SK-N-MC (cell line): ENCODE measurements at regions not wholly inside any gene's neighbourhood (a gene's known extent, or its start where the extent isn't known, plus 50 kb on each side); places are given as distances from the start of the nearest gene placed in this dataset.

Experiments
- DNase-seq: peaks from one replicate; pipeline ENCODE4 v3.0.0-alpha.2; 2011; ENCODE audit warnings: low read depth, low spot score
- H3K27ac ChIP-seq: fragments of 200-600 bp; sonication (generic); 2 replicates; pipeline ENCODE4 v1.5.1; 2016; ENCODE audit warnings: mixed run types
- H3K36me3 ChIP-seq: fragments of 200-600 bp; sonication (generic); 2 replicates; pipeline ENCODE4 v1.6.1; 2017; ENCODE audit warnings: antibody characterized with exemption, low read length, mixed read lengths; ENCODE audit not compliant: insufficient read depth
- H3K4me3 ChIP-seq: fragments of 200-600 bp; sonication (generic); 2 replicates; pipeline ENCODE4 v1.5.1; 2016
- H3K9ac ChIP-seq: fragments of 200-600 bp; sonication (generic); 2 replicates; pipeline ENCODE4 v1.8.0; 2017; ENCODE audit warnings: mixed run types, mixed read lengths; ENCODE audit not compliant: insufficient read length
- H3K9me3 ChIP-seq: fragments of 200-600 bp; sonication (generic); 2 replicates; pipeline ENCODE4 v1.6.1; 2017; ENCODE audit warnings: low read depth, mild to moderate bottlenecking, antibody characterized with exemption, low read length, moderate library complexity, mixed read lengths
- EZH2 ChIP-seq: fragments of 200-600 bp; sonication (generic); IDR thresholded peaks from one replicate; pipeline ENCODE4 v1.6.1; 2017; ENCODE audit warnings: antibody characterized with exemption
- FOXP2 ChIP-seq: optimal IDR thresholded peaks from 2 replicates; pipeline ENCODE3; 2011; ENCODE audit warnings: mild to moderate bottlenecking, moderate library complexity; ENCODE audit not compliant: insufficient read depth; ENCODE audit errors: extremely low read length, control extremely low read depth
- POLR2AphosphoS5 ChIP-seq: IDR thresholded peaks from 2 replicates; pipeline ENCODE4 v1.6.1; 2012; ENCODE audit warnings: mild to moderate bottlenecking, low read depth, low read length, borderline replicate concordance

DNA sequence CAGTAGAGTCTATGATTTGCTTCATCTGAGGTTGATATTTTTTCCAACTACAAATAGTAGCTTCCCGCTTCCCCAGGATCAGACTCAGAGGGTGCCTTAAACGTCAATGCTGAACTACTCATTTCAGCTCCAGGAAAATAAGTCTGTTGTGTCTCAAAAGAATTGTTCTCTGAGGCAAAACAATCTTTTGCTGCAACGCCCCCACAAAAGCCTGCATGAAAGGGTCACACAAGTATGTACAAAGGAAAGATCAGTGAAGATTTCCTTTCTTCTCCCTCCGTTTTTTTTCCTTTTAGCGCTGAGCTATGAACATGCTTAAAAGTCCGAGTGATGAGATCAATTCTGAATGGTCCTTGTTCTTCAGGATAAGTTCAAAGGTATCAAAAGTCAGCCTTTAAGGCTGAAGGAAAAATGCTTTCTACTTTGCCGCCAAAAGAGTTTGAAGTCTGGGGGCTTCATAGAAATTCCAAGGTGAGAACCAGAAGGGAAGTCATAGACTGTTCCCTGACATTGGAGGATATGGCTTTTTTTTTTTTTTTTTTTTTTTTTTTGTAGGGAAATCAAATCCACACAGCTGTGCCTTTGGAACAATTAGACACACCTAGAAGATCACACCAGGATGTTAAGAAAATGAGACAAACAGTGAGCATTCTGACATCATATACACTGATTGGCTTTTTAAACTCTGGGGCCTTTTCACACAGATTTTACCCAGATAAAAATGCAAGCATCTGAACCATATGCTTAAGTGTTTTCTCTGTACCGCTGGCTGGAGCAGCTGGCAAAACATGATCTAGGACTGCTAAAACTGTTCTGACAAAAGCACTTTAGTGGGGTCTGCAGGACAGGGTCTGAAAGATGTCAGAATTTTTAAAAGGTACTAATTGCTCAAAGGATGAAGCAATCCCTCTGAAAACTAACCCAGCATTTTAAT is 329.3 kb downstream of the ENC1 start:
- no peak overlapping the region for H3K4me3 ChIP-seq
- no peaks in the 10 kb centered on the region for H3K36me3 ChIP-seq
- DNase-seq = no peak
- no peak overlapping the region for H3K27ac ChIP-seq
- no peak for TF ChIP-seq POLR2AphosphoS5
- TF ChIP-seq EZH2 = no peak
- TF ChIP-seq FOXP2 = no peak
- no peaks in the 10 kb centered on the region for H3K9me3 ChIP-seq
- no peak overlapping the region for H3K9ac ChIP-seq

DNA sequence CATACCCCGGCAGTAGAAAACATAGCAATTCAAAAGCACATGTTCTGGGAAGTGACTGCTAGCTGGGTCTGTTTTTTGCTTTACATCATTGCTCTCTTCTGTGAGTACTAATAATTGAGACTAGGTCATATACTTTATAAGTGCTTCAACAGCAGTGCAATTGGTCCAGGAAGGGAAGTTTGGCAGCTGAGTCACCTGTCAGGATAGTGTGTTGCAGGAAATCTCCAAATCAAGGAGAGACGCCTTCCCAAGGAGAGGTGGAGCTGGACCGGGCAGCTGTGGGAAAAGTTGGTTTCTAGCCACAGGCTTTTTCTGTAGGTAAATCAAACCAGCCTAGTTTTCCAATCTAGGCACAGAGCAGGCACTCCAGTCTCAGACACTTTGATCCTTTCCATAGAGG is 330.1 kb downstream of the ENC1 start:
- no peak for DNase-seq
- Histone ChIP-seq H3K9me3 (no peaks in the 10 kb centered on the region), H3K4me3 (no peak overlapping the region), H3K27ac (no peak overlapping the region), H3K36me3 (no peaks in the 10 kb centered on the region), H3K9ac (no peak overlapping the region)
- no peak for TF ChIP-seq POLR2AphosphoS5
- TF ChIP-seq EZH2 = no peak
- no peak for TF ChIP-seq FOXP2

DNA sequence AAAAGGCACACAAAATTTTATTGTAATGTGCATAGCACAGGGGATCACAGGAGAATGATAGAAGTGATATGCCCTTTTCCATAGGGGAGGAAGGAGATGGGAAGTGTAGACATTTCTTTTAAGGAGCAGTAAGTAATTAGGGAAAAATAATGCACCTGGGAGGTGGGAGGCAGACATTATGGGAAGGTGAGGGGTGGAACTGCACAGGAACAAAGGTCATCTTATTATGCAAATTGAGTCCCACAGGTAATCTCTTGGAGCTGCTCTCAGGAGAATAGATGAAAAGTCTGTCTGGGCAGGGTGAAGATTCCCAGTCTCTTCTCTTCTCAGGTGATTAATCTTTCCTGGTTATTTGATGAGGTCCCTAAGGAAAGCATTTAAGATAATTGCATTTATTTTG is 331.5 kb downstream of the ENC1 start:
- H3K9ac ChIP-seq = no peak overlapping the region
- H3K9me3 ChIP-seq = no peaks in the 10 kb centered on the region
- TF ChIP-seq EZH2 = no peak
- H3K36me3 ChIP-seq = no peaks in the 10 kb centered on the region
- DNase-seq = no peak
- no peak overlapping the region for H3K4me3 ChIP-seq
- H3K27ac ChIP-seq = no peak overlapping the region

DNA sequence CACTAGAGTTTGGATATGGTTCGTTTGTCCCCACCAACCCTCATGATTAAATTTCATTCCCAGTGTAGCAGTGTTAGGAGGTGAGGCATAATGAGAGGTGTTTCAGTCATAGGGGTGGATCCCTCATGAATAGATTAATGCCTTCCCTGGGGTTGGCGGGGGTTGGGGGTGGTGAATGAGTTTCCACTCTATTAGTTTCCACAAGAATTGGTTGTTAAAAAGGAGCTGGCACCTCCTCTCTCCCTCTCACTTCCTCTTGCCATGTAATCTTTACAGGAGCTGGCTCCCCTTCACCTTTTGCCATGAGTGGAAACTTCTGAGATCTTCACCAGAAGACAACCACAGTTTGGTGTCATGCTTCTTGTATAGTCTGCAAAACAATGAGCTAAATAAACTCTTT is 333.7 kb downstream of the ENC1 start:
- Histone ChIP-seq H3K36me3 (no peaks in the 10 kb centered on the region), H3K9me3 (no peaks in the 10 kb centered on the region), H3K27ac (no peak overlapping the region), H3K4me3 (no peak overlapping the region), H3K9ac (no peak overlapping the region)
- TF ChIP-seq POLR2AphosphoS5 (no peak), EZH2 (no peak), FOXP2 (no peak)
- DNase-seq = no peak

DNA sequence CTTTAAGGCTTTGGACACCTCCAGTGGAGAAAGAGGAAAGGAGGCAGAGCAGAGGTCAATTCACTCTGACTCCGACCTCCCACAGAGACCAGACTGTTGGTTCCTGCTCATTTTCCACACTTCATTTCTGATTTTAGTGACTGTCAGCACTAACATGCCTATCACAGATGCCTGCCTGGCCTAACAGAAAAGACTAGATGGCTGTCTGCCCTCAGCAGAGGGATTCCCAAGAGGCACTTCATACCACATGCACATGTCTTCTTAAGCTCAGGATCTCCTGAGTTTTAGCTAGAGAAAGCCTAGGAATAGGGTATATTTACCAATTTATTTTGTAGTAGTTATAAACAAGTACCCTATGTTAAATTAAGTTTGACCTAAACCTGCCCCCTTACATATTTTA is 336.0 kb downstream of the ENC1 start:
- no peaks in the 10 kb centered on the region for H3K36me3 ChIP-seq
- no peak overlapping the region for H3K27ac ChIP-seq
- no peak for TF ChIP-seq FOXP2
- TF ChIP-seq EZH2 = no peak
- no peak for TF ChIP-seq POLR2AphosphoS5
- no peaks in the 10 kb centered on the region for H3K9me3 ChIP-seq
- H3K9ac ChIP-seq = no peak overlapping the region
- no peak for DNase-seq
- no peak overlapping the region for H3K4me3 ChIP-seq

DNA sequence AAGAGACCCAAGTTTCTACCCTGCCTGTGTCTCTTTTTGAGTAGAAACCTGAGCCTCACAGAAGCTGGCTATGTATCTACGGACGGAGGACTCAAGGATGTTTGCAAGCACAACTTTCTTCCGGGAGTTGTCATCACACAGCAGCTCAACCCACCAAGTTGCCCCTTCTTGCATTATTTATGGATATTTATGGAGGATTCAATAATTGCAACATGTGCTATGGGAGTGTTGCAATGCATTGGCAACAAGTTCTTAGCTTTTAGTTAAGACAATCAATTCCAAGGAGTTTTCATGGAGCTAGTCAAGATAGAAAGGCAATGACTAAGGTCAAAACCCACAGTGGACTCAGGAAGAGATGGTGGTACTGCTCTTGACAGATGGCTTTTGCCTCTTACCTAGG is 336.9 kb downstream of the ENC1 start:
- TF ChIP-seq EZH2 = no peak
- no peak for TF ChIP-seq FOXP2
- TF ChIP-seq POLR2AphosphoS5 = no peak
- peak; percentile 12 for DNase-seq
- Histone ChIP-seq H3K9ac (no peak overlapping the region), H3K9me3 (no peaks in the 10 kb centered on the region), H3K27ac (no peak overlapping the region), H3K36me3 (no peaks in the 10 kb centered on the region), H3K4me3 (no peak overlapping the region)

DNA sequence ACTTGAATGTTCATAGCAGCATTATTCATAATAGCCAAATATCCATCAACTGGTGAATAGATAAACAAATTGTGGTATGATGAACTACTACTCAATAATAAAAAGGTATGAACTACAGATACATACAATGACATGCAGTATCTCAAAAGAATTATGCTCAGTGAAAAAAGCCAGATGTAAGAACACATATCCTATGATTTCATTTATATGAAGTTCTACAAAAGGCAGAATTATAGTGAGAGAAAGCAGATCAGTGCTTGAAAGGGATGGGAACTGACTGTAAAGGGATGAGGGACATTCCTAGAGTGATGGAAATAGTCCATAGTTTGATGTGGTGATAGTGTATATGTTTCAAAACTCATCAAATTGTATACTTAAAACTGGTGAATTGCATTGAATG is 339.0 kb downstream of the ENC1 start:
- Histone ChIP-seq H3K9me3 (no peaks in the 10 kb centered on the region), H3K36me3 (no peaks in the 10 kb centered on the region), H3K4me3 (no peak overlapping the region), H3K27ac (no peak overlapping the region), H3K9ac (no peak overlapping the region)
- no peak for TF ChIP-seq FOXP2
- TF ChIP-seq POLR2AphosphoS5 = no peak
- no peak for TF ChIP-seq EZH2
- DNase-seq = no peak

DNA sequence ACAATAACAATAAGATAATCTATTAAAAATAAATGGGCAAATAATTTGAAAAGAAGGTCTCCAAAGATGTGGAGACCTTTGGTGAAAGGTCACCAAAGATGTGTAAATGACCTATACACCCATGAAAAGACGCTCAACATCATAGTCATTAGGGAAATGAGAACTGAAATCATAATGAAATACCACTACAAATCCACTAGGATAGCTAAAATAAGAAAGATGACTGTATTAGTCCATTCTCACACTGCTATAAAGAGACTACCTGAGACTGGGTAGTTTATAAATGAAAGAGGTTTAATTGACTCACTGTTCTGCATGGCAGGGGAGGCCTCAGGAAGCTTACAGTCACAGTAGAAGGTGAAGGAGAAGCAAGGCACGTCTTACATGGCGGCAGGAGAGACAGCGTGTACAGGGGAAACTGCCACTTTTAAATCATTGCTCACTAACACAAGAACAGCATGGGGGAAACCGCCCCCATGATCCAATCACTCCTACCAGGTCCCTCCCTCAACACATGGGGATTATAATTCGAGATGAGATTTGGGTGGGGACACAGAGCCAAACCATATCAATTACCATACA is 339.6 kb downstream of the ENC1 start:
- Histone ChIP-seq H3K4me3 (no peak overlapping the region), H3K9ac (no peak overlapping the region), H3K9me3 (no peaks in the 10 kb centered on the region), H3K27ac (no peak overlapping the region), H3K36me3 (no peaks in the 10 kb centered on the region)
- no peak for DNase-seq
- no peak for TF ChIP-seq POLR2AphosphoS5
- TF ChIP-seq FOXP2 = no peak
- TF ChIP-seq EZH2 = no peak

DNA sequence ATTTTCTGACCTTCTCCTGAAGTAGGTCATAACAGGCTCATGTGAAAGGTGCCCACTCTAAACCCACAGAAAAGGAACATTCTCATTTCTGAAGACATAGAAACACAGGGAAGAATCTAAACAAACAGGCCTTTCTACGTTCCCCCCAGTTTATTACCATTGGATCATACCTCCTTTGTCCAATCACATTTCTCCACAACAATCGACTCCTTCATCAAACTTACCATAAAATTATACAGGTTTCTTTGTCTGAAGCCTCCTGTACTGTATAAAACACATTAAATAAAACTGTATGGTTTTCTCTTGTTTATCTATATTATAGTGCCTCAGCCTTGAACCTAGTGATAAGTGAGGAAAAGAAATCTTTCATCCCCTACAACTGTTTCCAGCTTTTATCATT is 340.7 kb downstream of the ENC1 start:
- no peaks in the 10 kb centered on the region for H3K9me3 ChIP-seq
- no peak overlapping the region for H3K9ac ChIP-seq
- H3K4me3 ChIP-seq = no peak overlapping the region
- H3K27ac ChIP-seq = no peak overlapping the region
- TF ChIP-seq EZH2 (no peak), POLR2AphosphoS5 (no peak), FOXP2 (no peak)
- H3K36me3 ChIP-seq = no peaks in the 10 kb centered on the region
- DNase-seq = no peak
